K562 (cell line): ENCODE measurements at regions not wholly inside any gene's neighbourhood (a gene's known extent, or its start where the extent isn't known, plus 50 kb on each side); places are given as distances from the start of the nearest gene placed in this dataset.

Source experiments
- ATAC-seq: fragments of 200-7000 bp; cut with Tn5 transposase; 3 replicates; pipeline ENCODE4 v1.9.1; 2020; ENCODE audit warnings: moderate library complexity
- BruUV-seq: library from RNA; stranded (reverse); fragments of 400-500 nt; replicated peaks from 2 replicates; lab custom pipeline; 2021; lab: Mats Ljungman, UMichigan
- CTCF ChIA-PET: fragments of 300-600 bp; formaldehyde crosslinking; extraction: SDS; loops from one replicate; lab custom pipeline; 2021; ENCODE audit warnings: low intra/inter-chr PET ratio; lab: Yijun Ruan, JAX
- POLR2A ChIA-PET: fragments of 300-600, 350-650 bp; sonication (Branson Sonifier 250); formaldehyde crosslinking; extraction: SDS; loops from one replicate; lab custom pipeline; 2021; ENCODE audit warnings: antibody characterized with exemption, inconsistent platforms; lab: Yijun Ruan, JAX
- DNase-seq, 4 experiments: peaks; one replicate each; pipeline versions ENCODE4 v3.0.0 to v3.0.0-alpha.2; 2011 to 2018; ENCODE audit warnings: low spot score in 3 of 4, mixed read lengths in 3 of 4; ENCODE audit errors: extremely low read depth in 1 of 4
- FAIRE-seq: peaks from 2 replicates; lab custom pipeline; 2011; peaks lifted over from hg19 to GRCh38; lab: Jason Lieb, UNC
- H2AFZ ChIP-seq: 2 replicates; pipeline ENCODE4 v1.6.0; 2011; ENCODE audit warnings: low read depth, low read length, control low read depth, inconsistent platforms
- H3K27ac ChIP-seq: fragments of 200-600 bp; 3 replicates; pipeline ENCODE4 v1.8.0; 2011; ENCODE audit warnings: low read depth, mild to moderate bottlenecking, control low read depth, inconsistent platforms, low read length, moderate library complexity, mixed read lengths; ENCODE audit errors: extremely low read depth
- H3K27me3 ChIP-seq, 2 experiments: fragments of 300-600 bp in 1 of 2; 2 replicates in 1 of 2; 3 replicates in 1 of 2; pipeline versions ENCODE4 v1.6.0 to v1.8.0; 2011; ENCODE audit warnings: inconsistent platforms in 2 of 2, low read length in 2 of 2, mild to moderate bottlenecking in 1 of 2, mixed read lengths in 1 of 2, moderate library complexity in 1 of 2; ENCODE audit not compliant: control insufficient read depth in 2 of 2, insufficient read depth in 2 of 2
- H3K36me3 ChIP-seq: fragments of 300-600 bp; 3 replicates; pipeline ENCODE4 v1.8.0; 2011; ENCODE audit warnings: mild to moderate bottlenecking, low read length, inconsistent platforms; ENCODE audit not compliant: control insufficient read depth, insufficient read depth
- H3K4me1 ChIP-seq, 2 experiments: fragments of 200-600 bp in 1 of 2; replicated peaks in 1 of 2; 2 replicates in 1 of 2; 3 replicates in 1 of 2; pipeline versions ENCODE4 v1.5.1 to v1.8.0; 2011; ENCODE audit warnings: inconsistent platforms in 2 of 2, low read length in 2 of 2, mild to moderate bottlenecking in 1 of 2, mixed read lengths in 1 of 2, moderate library complexity in 1 of 2; ENCODE audit not compliant: control insufficient read depth in 2 of 2, insufficient read depth in 2 of 2
- H3K4me2 ChIP-seq: 2 replicates; pipeline ENCODE4 v1.6.1; 2011; ENCODE audit warnings: low read length, control low read depth, inconsistent platforms, mixed read lengths; ENCODE audit not compliant: insufficient read depth
- H3K4me3 ChIP-seq: fragments of 200-600 bp; sonication (generic), shearing (Covaris generic); 2 replicates; pipeline ENCODE4 v1.5.1; 2016; ENCODE audit warnings: control low read depth, inconsistent platforms
- H3K79me2 ChIP-seq: fragments of 200-600 bp; 3 replicates; pipeline ENCODE4 v1.8.0; 2011; ENCODE audit warnings: low read length, inconsistent platforms; ENCODE audit not compliant: control insufficient read depth, insufficient read depth
- H3K9ac ChIP-seq, 2 experiments: 2 replicates each; pipeline versions ENCODE4 v1.6.0 to v1.6.1; 2011; ENCODE audit warnings: low read depth in 2 of 2, low read length in 2 of 2, control low read depth in 1 of 2, inconsistent platforms in 1 of 2, mild to moderate bottlenecking in 1 of 2, mixed read lengths in 1 of 2; ENCODE audit not compliant: insufficient read depth in 1 of 2
- H3K9me1 ChIP-seq: one replicate; pipeline ENCODE4 v1.6.0; 2011; ENCODE audit warnings: inconsistent platforms, mild to moderate bottlenecking, low read length, moderate library complexity; ENCODE audit not compliant: control insufficient read depth, insufficient read depth
- H3K9me3 ChIP-seq: replicated peaks from 2 replicates; pipeline ENCODE4 v1.5.1; 2011; ENCODE audit warnings: low read depth, low read length, inconsistent platforms; ENCODE audit not compliant: control insufficient read depth, insufficient read depth
- H4K20me1 ChIP-seq: replicated peaks from 2 replicates; pipeline ENCODE4 v1.6.1; 2011; ENCODE audit warnings: low read length, inconsistent platforms, mixed read lengths; ENCODE audit not compliant: control insufficient read depth, insufficient read depth
- ATF3 ChIP-seq, 2 experiments: fragments of 450-650 bp in 1 of 2; sonication (generic) in 1 of 2; formaldehyde crosslinking in 1 of 2; IDR thresholded peaks in 1 of 2; conservative IDR thresholded peaks in 1 of 2; 2 replicates each; pipeline versions ENCODE4 v1.6.1 to v1.8.1; 2016 to 2023; ENCODE audit warnings: mild to moderate bottlenecking in 2 of 2, moderate library complexity in 2 of 2, inconsistent platforms in 1 of 2, missing genetic modification reagents in 1 of 2
- BCOR ChIP-seq: fragments of 450-650 bp; IDR thresholded peaks from 2 replicates; pipeline ENCODE4 v1.6.1; 2016
- EWSR1 ChIP-seq: fragments of 450-650 bp; IDR thresholded peaks from 2 replicates; pipeline ENCODE4 v1.6.1; 2018; ENCODE audit warnings: borderline replicate concordance, mild to moderate bottlenecking, low read depth, moderate library complexity; ENCODE audit not compliant: partially characterized antibody
- FOXM1 ChIP-seq, 2 experiments: fragments of 450-650 bp in 1 of 2; sonication (generic) in 1 of 2; formaldehyde crosslinking in 1 of 2; IDR thresholded peaks; 2 replicates each; pipeline versions ENCODE4 v1.6.1 to v1.9.0; 2017 to 2022; ENCODE audit warnings: low read depth in 2 of 2, mild to moderate bottlenecking in 2 of 2, missing genetic modification reagents in 1 of 2, moderate library complexity in 1 of 2
- FOXP1 ChIP-seq: sonication (generic); formaldehyde crosslinking; IDR thresholded peaks from 2 replicates; pipeline ENCODE4 v1.8.0; 2022; ENCODE audit warnings: mild to moderate bottlenecking, missing genetic modification reagents
- IRF2 ChIP-seq: sonication (generic); formaldehyde crosslinking; IDR thresholded peaks from 2 replicates; pipeline ENCODE4 v1.8.1; 2022; ENCODE audit warnings: mild to moderate bottlenecking, missing genetic modification reagents
- NR1H2 ChIP-seq: sonication (generic); formaldehyde crosslinking; IDR thresholded peaks from 2 replicates; pipeline ENCODE4 v1.4.0; 2020; ENCODE audit warnings: mild to moderate bottlenecking, missing genetic modification reagents
- TEAD1 ChIP-seq, 2 experiments: fragments of 450-650 bp in 1 of 2; sonication (generic) in 1 of 2; formaldehyde crosslinking; IDR thresholded peaks; 2 replicates each; pipeline versions ENCODE4 v1.4.0 to v1.8.0; 2020 to 2022; ENCODE audit warnings: mild to moderate bottlenecking in 2 of 2, missing genetic modification reagents in 1 of 2
- ZNF444 ChIP-seq: fragments of 250-450 bp; sonication (Bioruptor Pico); IDR thresholded peaks from 2 replicates; pipeline ENCODE4 v1.4.0; 2020; ENCODE audit warnings: mild to moderate bottlenecking, moderate library complexity
- ZNF583 ChIP-seq: fragments of 250-450 bp; sonication (Bioruptor Pico); IDR thresholded peaks from 2 replicates; pipeline ENCODE4 v1.4.0; 2020
- ZNF79 ChIP-seq: fragments of 250-450 bp; sonication (Bioruptor Pico); IDR thresholded peaks from 2 replicates; pipeline ENCODE4 v1.4.0; 2020; ENCODE audit warnings: low read depth, mild to moderate bottlenecking, moderate library complexity
- ZSCAN32 ChIP-seq: fragments of 450-650 bp; formaldehyde crosslinking; IDR thresholded peaks from 2 replicates; pipeline ENCODE4 v1.4.0; 2020; ENCODE audit warnings: mild to moderate bottlenecking, moderate library complexity
- in situ Hi-C: fragments of 300-500 bp; cut with MboI; formaldehyde crosslinking; loops from 4 replicates; pipeline ENCODE4 v1.15.0; 2018; ENCODE audit warnings: inconsistent platforms, mixed read lengths
- intact Hi-C: fragments of 100-400 bp; cut with micrococcal nuclease; formaldehyde crosslinking; loops from 2 replicates; pipeline ENCODE4 v1.14.2; 2022
- TF ChIP-seq, protein P1 (sequence below): fragments of 200-800 bp; sonication (Bioruptor generic); IDR thresholded peaks from 2 replicates; pipeline ENCODE4 v1.6.1; 2017; ENCODE audit warnings: missing genetic modification characterization, missing compliant biosample characterization
- TF ChIP-seq, protein P2 (sequence below), 2 experiments: fragments of 450-650 bp in 1 of 2; IDR thresholded peaks; 2 replicates each; pipeline ENCODE4 v1.6.1; 2011 to 2017; ENCODE audit warnings: low read depth in 2 of 2, antibody characterized with exemption in 1 of 2, borderline replicate concordance in 1 of 2, low read length in 1 of 2, mild to moderate bottlenecking in 1 of 2, mixed read lengths in 1 of 2; ENCODE audit not compliant: control insufficient read depth in 1 of 2

DNA sequence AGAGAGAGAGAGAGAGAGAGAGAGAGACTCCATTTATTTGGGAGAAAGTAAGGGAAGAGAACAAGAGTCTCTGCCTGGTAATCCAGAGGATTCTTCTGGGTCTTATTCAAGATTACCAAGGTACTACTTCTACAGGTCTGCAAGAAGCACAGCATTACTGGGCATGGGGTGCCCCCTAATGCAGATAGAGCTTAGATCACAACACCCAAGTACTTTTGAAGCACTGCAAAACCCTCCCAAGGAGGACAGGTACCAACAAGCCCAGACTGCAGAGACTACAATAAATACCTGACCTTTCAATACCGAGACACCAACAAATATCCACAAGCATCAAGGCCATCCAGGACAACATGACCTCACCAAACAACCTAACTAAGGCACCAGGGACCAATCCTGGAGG, 94.7 kb upstream of the PHF24 start (continued):
- no peak for TF ChIP-seq BCOR
- no peak for TF ChIP-seq ZNF583

GRCh38 chr9:34862836-34863235, 95.2 kb upstream of the PHF24 start:
- Histone ChIP-seq H3K9me3 (no peaks in the 10 kb centered on the region), H3K27me3 (no peaks in the 10 kb centered on the region), H3K79me2 (no peaks in the 10 kb centered on the region), H3K27ac (no peak overlapping the region), H3K36me3 (no peaks in the 10 kb centered on the region), H3K4me2 (no peak overlapping the region), H3K4me3 (no peak overlapping the region), H3K9me1 (no peaks in the 10 kb centered on the region), H3K4me1 (no peaks in the 10 kb centered on the region), H4K20me1 (no peaks in the 10 kb centered on the region), H3K9ac (no peak overlapping the region), H2AFZ (no peak overlapping the region)
- in situ Hi-C loops (no loop called here), intact Hi-C loops (no loop called here)
- POLR2A ChIA-PET, result no interaction called here
- no peak for ATAC-seq
- no peak for DNase-seq
- CTCF ChIA-PET, result no interaction called here
- FAIRE-seq, result no peak
- no TSS peak for BruUV-seq
- TF ChIP-seq NR1H2 (no peak), FOXP1 (CRISPR knock-in tag) (no peak), ATF3 (IDR thresholded peaks at IDR 0.05) (no peak), ATF3 (CRISPR knock-in tag; conservative IDR thresholded peaks at IDR 0.05) (no peak), ZSCAN32 (CRISPR knock-in tag) (no peak), ZNF444 (no peak), FOXM1 (IDR thresholded peaks at IDR 0.05; ENCODE audit: low read depth) (no peak), FOXM1 (CRISPR knock-in tag; IDR thresholded peaks at IDR 0.05; ENCODE audit: low read depth) (no peak), ZNF79 (CRISPR knock-in tag) (no peak), TEAD1 (CRISPR knock-in tag; IDR thresholded peaks at IDR 0.05) (no peak), IRF2 (CRISPR knock-in tag) (no peak), EWSR1 (no peak)
- TF ChIP-seq, protein P1, sequence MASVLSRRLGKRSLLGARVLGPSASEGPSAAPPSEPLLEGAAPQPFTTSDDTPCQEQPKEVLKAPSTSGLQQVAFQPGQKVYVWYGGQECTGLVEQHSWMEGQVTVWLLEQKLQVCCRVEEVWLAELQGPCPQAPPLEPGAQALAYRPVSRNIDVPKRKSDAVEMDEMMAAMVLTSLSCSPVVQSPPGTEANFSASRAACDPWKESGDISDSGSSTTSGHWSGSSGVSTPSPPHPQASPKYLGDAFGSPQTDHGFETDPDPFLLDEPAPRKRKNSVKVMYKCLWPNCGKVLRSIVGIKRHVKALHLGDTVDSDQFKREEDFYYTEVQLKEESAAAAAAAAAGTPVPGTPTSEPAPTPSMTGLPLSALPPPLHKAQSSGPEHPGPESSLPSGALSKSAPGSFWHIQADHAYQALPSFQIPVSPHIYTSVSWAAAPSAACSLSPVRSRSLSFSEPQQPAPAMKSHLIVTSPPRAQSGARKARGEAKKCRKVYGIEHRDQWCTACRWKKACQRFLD (CRISPR knock-in tag), result no peak
- TF ChIP-seq, protein P2, sequence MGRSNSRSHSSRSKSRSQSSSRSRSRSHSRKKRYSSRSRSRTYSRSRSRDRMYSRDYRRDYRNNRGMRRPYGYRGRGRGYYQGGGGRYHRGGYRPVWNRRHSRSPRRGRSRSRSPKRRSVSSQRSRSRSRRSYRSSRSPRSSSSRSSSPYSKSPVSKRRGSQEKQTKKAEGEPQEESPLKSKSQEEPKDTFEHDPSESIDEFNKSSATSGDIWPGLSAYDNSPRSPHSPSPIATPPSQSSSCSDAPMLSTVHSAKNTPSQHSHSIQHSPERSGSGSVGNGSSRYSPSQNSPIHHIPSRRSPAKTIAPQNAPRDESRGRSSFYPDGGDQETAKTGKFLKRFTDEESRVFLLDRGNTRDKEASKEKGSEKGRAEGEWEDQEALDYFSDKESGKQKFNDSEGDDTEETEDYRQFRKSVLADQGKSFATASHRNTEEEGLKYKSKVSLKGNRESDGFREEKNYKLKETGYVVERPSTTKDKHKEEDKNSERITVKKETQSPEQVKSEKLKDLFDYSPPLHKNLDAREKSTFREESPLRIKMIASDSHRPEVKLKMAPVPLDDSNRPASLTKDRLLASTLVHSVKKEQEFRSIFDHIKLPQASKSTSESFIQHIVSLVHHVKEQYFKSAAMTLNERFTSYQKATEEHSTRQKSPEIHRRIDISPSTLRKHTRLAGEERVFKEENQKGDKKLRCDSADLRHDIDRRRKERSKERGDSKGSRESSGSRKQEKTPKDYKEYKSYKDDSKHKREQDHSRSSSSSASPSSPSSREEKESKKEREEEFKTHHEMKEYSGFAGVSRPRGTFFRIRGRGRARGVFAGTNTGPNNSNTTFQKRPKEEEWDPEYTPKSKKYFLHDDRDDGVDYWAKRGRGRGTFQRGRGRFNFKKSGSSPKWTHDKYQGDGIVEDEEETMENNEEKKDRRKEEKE (IDR thresholded peaks at IDR 0.05; ENCODE audit: borderline replicate concordance in 1 of 2, control insufficient read depth in 1 of 2, low read depth in 2 of 2, low read length in 1 of 2), result no peak
